22Rv1 (cell line): ENCODE measurements at regions not wholly inside any gene's neighbourhood (a gene's known extent, or its start where the extent isn't known, plus 50 kb on each side); places are given as distances from the start of the nearest gene placed in this dataset.

Experiments
- ZFX ChIP-seq: fragments of 450-650 bp; IDR thresholded peaks from 2 replicates; pipeline ENCODE4 v1.6.1; 2017; ENCODE audit warnings: antibody characterized with exemption, borderline replicate concordance
- TF ChIP-seq, protein P1 (sequence below): fragments of 450-650 bp; IDR thresholded peaks from 2 replicates; pipeline ENCODE4 v1.5.1; 2017; ENCODE audit warnings: mild to moderate bottlenecking

DNA sequence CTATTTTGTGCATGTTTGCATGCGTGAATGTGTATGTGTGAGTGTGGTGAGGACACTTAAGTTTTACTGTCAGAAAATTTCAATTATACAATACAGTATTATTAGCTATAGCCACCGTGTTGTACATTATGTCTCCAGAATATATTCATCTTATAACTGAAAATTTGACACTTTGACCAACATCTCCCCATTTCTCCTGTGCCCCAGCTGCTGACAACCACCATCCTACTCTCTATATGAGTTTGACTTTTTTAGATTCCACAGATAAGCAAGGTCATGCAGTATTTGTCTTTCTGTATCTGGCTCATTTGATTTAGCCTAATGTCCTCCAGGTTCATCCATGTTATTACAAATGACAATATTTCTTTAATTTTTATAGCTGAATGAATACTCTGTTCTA, 195.0 kb downstream of the GPR37 start:
- TF ChIP-seq, protein P1, sequence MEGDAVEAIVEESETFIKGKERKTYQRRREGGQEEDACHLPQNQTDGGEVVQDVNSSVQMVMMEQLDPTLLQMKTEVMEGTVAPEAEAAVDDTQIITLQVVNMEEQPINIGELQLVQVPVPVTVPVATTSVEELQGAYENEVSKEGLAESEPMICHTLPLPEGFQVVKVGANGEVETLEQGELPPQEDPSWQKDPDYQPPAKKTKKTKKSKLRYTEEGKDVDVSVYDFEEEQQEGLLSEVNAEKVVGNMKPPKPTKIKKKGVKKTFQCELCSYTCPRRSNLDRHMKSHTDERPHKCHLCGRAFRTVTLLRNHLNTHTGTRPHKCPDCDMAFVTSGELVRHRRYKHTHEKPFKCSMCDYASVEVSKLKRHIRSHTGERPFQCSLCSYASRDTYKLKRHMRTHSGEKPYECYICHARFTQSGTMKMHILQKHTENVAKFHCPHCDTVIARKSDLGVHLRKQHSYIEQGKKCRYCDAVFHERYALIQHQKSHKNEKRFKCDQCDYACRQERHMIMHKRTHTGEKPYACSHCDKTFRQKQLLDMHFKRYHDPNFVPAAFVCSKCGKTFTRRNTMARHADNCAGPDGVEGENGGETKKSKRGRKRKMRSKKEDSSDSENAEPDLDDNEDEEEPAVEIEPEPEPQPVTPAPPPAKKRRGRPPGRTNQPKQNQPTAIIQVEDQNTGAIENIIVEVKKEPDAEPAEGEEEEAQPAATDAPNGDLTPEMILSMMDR = no peak
- no peak for TF ChIP-seq ZFX
